CD4-positive, alpha-beta T cell treated with Interleukin-6 for 4 hours (primary cell): ENCODE measurements at regions not wholly inside any gene's neighbourhood (a gene's known extent, or its start where the extent isn't known, plus 50 kb on each side); places are given as distances from the start of the nearest gene placed in this dataset.

Experiments
- DNase-seq: peaks from one replicate; pipeline ENCODE4 v3.0.0-alpha.2; 2020; ENCODE audit warnings: mixed read lengths

DNA sequence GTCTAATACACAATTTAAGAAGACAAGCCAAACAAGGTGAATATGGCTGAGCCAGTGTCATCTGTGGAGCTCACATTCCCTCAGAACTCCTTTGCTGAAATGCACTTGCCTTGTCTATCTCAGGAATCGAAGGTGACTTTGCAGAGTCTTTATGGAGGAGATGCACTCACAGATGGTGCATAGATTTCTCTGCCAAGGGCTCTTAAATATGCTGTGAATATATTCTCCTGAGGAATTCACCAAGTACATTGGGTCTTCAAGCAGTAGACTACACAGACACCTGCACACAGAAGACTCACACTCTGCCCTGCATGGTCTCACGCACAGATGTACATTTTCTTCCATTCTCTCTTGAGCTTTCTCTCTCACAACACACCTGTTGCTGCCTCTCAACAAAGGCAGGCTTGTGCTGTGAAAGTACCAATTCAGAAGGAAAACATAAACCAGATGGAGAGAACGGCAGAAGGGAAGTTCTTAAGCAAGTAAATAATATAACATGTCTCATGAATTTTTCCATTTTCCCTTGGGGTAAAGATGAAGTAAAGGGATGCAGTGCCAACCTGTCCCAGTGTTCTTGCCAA lies 174.7 kb downstream of the DLEU7 start:
- no peak for DNase-seq

- no peak for DNase-seq
These were observed 173.2 kb downstream of the DLEU7 start for GRCh38 chr13:50670272-50670671.

- DNase-seq: no peak
These were observed 172.5 kb downstream of the DLEU7 start for GRCh38 chr13:50670847-50671496.

GRCh38 chr13:50671497-50671850 lies 172.0 kb downstream of the DLEU7 start:
- no peak for DNase-seq

GRCh38 chr13:50672025-50672424 lies 171.5 kb downstream of the DLEU7 start:
- no peak for DNase-seq

DNA sequence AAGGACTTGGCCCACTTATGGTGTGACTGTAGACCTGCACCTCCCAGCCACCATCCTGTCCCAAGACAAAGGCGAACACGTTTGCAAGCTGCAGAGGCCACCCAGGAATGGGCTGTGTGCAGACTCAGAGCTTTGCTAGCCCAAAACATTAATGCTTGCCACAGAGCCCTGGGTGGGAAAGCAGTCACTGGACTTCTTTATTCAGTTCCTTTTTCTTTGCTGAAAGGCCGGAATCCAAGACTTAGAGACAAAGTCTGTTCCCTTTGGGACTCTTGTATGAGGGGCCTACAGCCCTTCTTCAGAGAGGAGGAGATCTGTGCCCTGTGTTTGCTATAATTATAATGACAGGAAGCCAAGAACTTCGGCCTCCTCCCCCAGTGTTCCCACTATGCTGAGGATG lies 167.8 kb downstream of the DLEU7 start:
- DNase-seq: no peak

DNA sequence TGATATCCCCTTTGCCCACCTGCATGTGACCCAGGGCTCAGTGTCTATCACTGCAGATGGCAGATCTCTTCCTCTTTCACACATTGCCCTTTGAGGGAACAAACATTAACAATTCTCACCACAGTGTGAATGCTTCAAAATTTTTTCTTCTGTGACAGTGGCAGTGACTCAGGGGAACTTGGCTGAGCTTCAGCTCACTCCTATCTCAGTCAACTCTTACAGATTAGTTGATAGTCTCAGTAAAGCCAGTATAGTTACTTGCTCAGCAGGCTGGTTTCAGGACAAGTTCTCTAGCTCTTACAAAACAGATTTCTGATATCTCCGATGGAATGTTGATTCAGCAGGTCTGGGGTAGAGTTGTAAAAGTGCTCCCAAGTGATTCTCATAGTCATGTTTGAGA lies 166.9 kb downstream of the DLEU7 start:
- DNase-seq: no peak

DNA sequence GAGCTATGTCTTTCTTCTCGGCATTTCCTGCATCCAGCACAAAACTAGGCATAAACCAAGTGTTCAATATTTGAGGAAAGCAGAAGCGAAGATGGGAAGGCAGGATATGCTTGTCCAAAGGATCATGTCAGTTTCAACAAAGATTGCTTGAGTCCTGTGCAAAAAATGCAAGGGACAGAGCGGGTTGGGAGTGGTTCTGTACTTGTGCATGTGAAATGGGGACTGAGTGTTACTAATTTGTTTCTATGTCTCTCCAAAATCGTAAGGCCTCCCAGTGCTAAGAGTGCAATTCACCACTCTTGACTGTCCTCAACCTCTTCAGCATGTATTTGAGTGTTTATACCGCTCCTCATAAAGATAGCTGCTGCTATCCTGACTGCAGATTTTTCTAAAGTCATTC lies 166.2 kb downstream of the DLEU7 start:
- DNase-seq: no peak

- DNase-seq: no peak
These were observed 165.6 kb downstream of the DLEU7 start for GRCh38 chr13:50677687-50678463.

DNA sequence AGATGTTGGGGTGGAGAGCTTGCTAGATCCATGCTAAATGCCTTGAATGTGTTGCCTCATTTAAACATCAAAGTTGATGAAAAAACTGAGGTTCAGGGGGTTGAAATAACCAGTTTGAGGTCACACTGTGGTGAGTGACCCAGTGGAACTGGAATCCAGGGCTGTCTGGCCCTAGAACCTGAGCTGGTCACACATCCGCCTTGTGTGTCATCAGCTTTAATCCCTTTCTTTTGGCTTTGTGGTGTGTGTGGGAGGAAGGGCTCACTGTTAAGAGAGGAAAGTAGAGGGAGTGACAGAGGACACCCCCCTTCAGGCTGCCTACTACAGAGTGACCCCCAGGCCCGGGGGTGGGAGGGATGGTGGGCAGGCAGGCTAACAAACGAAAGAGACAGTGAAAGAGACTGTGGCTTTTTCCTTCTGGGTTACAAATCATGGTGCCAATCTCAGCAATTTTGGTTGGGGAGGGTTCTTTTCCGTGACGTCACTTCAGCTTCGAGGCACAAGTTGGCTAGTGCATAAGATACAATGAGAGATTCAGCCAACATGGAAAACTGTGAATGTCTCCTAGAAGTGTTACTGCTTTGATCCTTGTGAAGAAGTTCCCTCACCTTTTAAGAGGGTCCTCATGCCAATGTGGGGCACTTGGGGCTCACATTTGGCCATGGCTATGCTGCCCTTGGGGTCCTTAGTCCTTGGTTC lies 164.9 kb downstream of the DLEU7 start:
- DNase-seq: no peak

- DNase-seq: no peak
These were observed 164.2 kb downstream of the DLEU7 start for GRCh38 chr13:50679321-50679720.

DNA sequence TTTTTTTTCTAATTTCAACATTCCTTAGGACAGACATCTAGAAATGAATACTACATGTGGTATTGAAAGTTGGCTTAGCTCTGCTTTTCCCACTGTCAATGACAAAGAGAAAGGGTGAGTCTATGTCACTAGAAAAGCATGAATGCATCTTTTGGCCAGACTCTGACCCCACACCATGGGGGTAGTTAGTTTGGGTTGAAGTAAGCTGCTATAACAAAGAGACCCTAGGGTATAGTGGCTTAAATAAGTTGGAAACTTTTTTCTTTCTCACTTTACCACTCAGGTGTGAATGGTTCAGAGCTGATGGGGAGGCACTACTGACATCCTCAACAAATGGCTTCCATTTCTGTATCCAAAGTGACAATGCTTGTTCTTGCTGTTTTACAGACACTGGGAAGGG lies 161.5 kb downstream of the DLEU7 start:
- DNase-seq: no peak

GRCh38 chr13:50682966-50683365 lies 160.5 kb downstream of the DLEU7 start:
- DNase-seq: no peak

- no peak for DNase-seq
These were observed 159.1 kb downstream of the DLEU7 start for GRCh38 chr13:50684366-50684765.

DNA sequence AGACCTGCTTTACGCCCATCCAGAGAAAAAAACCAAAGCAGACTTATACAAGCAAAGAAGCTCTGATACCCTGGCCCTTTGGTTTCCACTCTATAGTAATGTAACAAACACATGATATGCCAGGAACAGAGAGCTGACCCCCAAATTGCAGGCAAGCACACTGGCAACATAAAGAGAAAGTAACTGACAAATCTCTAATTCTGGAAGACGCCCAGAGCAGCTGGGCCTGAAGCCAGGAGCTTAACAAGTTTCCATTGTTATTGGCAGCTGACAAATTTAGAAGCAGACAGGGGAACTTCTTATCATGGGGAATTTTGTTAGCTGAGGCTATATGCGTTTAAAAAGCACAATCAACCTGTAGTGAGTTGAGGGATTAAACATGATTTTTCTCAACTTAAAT lies 158.0 kb downstream of the DLEU7 start:
- no peak for DNase-seq

DNA sequence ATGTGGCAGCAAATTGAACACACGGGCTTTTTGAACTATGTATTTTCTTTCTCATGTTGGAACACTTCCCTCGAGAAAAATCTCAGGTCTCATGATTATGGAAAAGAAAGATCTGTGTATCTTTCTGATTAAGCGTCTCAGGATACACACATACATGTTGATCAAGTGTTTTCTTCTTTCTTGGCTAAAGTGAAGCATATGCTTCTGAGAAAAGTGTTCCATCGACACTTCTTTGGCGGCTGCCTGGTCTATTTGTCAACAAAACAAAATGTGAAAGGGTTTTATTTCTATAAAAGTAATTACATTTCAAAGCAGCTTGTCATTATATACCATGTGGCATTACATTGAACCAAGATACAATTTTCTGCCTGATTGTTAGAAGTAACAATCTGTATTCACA lies 157.5 kb downstream of the DLEU7 start:
- no peak for DNase-seq

DNA sequence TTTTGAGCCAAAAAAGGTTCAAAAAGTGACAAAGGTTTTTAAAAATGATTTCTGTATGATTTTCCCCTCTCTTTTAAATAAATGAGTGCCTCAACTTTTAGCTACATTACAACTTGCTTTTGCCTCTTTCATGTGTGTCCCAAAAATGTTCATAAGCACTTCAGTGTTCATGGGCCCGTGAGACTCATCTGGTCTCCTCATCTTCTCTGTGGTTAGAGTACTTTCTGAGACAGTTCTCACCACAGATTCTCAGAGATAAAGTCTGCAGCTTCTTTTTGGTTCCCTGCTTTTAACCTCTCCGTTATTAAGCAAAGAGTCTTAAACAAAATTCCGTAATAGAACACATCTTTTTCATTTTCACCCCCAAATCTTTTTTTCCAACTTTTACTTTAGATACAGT lies 156.9 kb downstream of the DLEU7 start:
- DNase-seq: no peak

GRCh38 chr13:50687545-50687944 lies 155.9 kb downstream of the DLEU7 start:
- no peak for DNase-seq

- no peak for DNase-seq
These were observed 153.5 kb downstream of the DLEU7 start for GRCh38 chr13:50690006-50690405.

DNA sequence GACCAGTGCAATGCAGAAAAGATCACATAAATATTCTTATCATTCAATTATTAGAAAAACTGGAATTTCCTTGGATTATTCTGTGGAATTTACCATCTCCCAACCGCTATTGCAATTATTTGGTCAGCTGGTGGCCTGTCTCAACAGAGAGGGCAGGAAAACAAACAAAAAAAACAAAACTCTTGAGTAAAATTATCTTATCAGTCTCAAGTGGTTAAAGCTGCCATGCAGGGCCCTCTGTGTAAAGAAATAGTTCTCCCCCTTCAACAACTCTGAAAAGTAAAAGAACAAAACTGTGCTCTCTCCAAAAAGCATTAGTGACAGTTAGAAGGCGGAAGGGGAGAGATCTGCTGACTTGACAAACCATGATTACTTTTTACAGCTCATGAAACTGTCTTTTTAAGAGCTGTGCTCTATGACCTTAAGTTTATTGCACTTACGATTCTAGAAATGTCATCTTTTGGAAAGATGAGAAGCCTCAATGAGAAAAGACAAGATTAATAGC lies 152.3 kb downstream of the DLEU7 start:
- DNase-seq: no peak

GRCh38 chr13:50691681-50692263 lies 151.7 kb downstream of the DLEU7 start:
- no peak for DNase-seq

- DNase-seq: no peak
These were observed 151.0 kb downstream of the DLEU7 start for GRCh38 chr13:50692396-50692915.

DNA sequence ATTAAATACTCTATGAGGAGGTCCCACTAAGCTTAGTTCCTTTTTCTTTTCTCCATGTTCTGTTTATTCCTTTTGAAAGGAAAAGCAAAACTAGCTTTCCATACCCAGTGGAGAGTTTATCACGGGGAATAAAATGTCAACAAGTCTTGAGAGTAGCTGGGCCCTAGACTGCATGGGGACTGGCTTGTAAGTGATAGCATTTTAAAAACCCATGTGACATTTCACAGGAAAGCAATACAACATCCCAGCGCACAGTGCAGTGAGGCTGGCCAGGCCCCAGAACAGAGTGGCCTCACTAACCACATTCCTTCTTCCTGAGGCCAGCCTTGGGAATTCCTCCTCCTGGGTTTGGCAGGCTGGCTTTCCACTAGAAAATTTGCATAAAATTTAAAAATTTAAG lies 149.8 kb downstream of the DLEU7 start:
- no peak for DNase-seq
